OCI-M2 (cell line): ENCODE measurements at regions not wholly inside any gene's neighbourhood (a gene's known extent, or its start where the extent isn't known, plus 50 kb on each side); places are given as distances from the start of the nearest gene placed in this dataset.

ENCODE experiments used
- DNase-seq: peaks from one replicate; lab custom pipeline; 2025; ENCODE audit not compliant: unreplicated experiment; lab: John Stamatoyannopoulos, UW

DNA sequence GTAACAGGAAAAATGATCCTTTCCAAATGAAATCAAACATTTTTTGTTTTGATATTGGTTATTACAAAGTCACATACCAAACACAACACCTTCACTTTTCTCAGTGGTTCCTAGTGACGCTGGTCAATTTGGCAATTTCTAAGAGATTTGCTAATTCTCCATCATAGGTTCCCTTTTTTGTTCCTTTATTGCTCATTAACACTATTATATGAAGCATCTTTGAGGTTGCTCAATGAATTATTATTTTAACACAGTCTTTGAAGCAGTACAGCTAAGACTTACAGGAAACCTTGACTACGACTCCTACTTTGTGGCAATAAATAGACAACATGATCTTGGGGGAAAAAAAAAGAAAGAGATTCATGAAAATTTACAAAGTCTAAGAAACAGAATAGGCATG lies 152.2 kb upstream of the VRK2 start:
- no peak for DNase-seq

DNA sequence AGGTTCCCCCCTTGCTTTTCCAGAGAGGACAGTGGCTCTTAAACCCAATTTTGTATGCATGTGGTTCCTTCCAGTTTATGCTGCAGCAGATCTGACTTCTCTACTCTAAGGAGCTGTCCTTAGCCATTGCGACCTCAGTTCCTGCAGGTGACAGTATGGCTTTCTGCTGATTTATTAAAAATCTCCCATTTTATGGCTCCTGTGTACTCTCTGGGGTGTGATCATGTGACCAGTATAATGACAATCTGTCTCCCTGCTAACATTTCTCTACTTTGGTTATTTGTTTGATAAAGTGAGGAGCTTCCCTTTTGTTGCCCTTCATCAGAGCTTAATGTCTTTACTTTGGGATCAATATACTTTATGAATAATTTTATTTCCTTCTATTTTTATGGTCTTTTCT lies 148.7 kb upstream of the VRK2 start:
- DNase-seq = no peak

DNA sequence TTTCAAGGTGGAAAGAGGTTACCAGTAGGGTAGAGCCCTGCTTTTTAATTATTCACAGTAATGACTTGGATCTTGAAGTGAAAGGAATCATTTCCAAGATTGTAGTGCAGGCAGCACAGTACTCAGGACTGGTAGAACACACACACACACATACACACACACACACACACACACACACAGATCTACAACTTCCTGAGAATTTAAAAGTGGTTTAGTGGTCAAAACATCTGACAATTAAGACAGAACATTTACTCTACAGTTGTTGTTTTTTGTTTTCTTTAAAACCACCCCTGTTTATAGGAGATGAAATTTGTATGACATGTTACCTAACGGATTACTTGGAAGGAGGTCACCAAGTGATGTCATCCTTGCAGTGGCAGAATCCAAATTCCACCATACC lies 146.7 kb upstream of the VRK2 start:
- no peak for DNase-seq

DNA sequence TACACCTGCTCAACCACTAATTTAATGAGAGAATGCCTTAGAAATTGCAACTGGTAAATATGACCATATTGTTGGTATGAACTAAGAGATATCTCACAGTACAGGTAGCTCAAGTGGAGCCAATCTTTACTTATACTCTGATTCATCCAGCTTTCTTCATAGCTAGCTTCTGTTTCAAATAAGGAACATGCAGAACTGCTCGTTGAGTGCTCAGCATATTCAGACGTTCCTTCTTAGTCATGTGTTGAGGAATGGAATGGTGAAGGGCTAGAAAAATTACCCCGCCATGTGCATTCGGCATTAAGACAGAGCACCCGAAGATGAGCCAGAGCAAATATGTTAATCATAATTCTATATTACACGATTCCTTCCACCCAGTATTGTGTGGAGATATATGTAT lies 144.0 kb upstream of the VRK2 start:
- DNase-seq = no peak

DNA sequence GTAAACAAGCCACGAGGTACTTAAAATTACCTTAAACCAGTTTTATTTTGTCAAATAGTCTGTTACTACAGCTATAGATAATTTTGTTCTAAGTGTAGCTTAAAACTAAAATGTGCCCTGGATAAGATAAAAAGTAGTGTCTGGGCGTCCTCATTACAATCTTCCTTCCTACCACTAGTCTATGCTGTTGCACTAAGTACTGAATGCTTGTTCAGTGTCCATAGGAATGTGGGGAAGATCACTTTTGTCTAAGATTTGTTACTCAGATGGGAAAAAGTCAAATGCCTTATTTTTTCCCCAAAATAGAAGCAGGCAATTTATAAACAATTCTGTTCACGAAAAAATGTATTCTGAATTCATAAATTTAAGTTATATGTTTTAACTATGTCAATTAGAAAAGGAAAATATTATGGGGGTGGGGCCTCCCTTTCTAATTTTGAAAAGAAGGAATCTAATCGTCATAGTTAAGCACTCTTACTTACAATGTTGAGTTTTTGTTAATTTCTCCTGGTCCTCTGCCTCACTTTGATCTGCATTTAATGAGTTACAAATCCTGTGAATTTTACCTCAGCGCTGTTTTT lies 140.4 kb upstream of the VRK2 start:
- DNase-seq = peak; percentile 28

DNA sequence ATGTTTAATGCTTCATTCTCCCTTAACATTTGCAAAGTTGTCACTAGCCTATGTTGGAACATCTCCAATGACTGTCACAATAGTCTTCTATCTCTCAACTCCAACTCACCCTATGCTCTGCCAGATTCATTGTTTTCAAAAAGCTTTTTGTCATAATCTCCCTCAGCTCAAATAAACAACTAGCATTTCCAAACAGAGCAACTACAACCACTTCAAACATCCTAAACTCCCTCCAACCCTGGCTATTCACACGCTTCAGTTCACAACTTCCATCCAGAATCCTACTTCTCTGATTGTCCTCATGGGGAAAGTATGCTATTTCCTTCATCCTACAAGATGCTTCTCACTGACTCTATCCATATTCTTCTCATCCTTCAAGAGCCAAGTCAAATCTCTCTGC lies 139.2 kb upstream of the VRK2 start:
- no peak for DNase-seq

DNA sequence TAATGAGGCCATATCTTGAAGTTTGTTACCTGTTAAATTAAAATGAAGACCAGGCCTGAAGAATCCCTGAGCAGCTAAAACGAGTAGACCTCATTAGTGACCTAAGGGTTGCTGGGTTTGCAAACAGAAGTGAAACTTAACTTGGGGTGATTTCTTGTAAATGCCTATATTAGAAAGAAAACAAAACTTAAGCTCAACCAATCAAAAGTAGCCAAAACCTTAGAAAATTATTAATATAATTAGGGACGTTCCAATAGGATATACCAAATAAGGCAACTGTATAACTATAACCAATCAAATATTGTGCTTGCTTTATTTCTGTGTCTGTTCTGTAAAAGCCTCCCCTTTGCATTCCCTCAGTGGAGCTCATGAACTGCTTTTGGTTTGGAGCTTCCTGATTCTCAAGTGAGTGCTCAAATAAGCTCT lies 137.9 kb upstream of the VRK2 start:
- no peak for DNase-seq

DNA sequence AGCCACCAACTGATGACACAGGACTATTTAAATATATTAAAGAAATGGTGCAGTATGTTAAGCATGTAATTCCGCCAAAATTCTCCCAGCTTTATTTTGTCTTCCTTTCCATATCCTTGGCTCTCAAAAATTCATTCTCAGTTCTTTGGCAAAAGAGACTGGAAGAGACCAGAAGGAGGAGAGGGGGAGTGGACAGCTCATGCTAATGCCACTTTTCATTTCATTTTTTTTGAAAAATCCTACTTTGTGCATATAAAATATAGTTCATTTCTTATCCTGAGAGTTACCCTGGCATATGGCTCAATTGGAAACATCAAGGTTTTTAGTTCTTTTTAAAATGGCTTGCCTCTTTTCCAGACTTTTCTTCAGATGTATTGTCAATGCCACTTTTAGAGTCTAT lies 128.5 kb upstream of the VRK2 start:
- no peak for DNase-seq

DNA sequence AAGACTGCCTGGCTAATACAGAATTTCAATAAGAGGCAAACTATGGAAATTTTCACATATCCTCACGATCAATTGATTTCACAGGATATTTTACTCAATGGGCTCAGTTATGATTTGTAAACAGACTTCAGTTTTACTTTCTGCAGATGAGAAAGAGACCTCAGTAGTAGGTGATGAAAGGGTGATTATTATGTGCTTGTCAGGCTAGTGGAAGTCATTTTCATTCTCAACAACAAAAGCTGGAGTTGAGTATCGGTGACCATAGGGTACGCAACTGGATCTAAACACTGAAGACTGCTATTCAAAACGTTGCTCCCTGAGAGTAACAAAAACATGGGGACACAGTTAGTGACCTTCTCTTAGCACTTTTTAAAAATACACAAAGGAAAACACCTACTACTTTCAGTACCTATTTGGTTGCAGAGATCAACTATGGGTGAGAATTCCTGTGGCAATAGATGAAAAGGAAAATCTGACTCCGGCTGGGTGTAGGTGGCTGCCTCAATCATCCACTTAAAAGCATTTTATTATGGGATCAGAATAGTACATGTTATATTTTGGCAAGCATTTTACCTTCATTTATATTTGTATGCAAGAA lies 126.2 kb upstream of the VRK2 start:
- DNase-seq = no peak

DNA sequence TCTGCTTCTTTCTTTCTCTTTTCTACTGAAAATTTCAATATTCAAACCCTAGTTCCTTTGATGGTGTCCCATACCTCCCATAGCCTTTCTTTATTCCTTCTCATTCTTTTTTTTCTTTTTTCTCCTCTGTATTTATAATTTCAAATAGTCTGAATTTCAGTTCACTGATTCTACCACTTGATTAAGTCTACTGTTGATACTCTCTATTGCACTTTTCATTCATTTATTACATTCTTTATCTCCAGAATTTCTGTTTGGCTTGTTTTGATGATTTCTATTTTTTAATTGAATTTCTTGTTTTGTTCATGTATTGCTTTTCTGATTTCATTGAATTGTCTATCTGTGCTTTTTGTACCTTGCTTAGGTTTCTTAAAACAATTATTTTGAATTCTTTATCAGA lies 111.9 kb upstream of the VRK2 start:
- no peak for DNase-seq

DNA sequence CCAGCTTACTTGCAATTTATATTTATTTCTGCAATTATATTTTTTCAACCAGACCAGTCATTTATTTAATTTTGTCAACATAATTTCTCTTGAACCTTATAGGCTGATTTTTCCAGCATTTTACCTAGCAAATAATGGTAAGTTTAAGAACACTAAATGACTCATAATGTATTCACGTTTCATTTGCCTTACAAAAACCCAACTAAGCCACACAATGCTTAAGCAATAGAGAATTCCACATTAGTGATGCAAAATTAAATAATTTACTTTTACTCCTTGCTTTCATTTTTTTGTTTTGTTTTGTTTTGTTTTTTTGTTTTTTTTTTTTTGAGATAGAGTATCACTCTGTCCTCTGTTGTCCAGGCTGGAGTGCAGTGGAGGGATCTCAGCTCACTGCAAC lies 110.4 kb upstream of the VRK2 start:
- DNase-seq = no peak

DNA sequence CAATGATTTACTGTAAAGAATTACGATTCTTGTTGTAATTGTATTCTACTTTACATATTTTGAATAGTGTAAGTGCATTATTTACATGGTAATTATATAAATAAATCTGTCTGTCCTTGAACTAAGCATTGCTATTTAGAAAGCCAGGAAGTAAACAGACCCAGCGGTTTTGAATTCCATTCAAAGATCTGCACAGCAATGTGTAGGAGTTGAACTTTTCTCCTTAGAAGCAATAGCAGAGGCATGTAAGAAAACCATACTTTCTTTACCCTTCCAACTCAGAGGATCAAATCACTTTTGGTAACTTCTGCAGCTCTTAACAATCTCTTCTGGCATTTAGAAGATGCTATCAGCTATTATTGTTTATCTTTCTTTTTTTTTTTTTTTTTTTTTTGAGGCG lies 109.2 kb upstream of the VRK2 start:
- DNase-seq = no peak

DNA sequence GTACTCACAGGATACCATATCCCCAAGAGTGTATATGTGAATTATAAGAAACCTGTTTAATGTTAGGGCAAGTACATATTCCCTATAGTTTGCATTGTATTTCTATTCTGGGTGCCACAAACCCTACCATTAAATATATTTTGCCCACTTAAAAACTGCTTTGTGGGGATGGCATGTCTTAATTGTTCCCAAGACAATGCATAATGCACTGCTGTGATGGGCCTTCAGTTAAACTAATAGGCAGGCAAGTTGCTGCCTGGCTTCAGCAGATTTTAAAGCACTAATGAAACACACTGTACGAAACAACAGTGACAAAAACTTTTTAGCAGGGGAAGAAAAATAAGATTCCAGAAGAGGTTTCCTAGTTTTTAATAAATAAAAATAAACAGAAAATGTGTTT lies 104.8 kb upstream of the VRK2 start:
- DNase-seq = no peak

DNA sequence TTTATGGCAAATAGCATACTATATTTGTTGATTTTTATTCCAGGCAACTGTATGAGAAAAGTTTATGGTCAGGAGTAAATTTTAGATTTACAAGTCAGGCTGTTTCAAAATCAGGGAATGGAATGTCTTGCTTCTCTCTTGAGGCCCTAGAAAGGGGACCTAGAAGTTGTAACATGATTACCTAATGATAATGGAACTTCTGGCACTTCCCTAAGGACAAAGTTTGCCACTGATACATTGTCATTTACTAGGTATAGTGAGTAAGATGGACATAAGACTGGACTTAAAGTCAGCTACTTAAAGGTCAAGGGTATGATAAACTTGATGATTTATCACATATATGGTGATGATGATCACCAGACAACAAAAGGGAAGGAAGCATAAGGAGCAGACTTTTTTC lies 103.3 kb upstream of the VRK2 start:
- no peak for DNase-seq

DNA sequence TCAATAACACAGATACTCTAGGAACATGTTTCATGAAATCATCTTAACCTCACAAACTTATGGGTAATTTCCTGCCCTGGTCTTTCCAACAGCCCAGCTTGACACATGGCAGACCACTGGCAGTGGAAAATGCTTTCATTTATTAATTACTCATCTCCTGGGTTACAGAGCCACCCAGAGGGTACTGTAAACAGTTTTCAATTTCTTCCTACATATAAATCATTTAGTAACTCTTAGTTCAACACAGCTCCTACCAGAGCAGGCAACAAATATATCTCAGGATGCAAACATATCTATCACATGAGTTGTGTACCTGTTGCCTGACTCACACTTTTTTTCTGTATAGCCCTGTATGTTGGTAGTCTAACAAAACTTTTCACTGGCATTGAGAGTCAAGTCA lies 99.2 kb upstream of the VRK2 start:
- DNase-seq = no peak

DNA sequence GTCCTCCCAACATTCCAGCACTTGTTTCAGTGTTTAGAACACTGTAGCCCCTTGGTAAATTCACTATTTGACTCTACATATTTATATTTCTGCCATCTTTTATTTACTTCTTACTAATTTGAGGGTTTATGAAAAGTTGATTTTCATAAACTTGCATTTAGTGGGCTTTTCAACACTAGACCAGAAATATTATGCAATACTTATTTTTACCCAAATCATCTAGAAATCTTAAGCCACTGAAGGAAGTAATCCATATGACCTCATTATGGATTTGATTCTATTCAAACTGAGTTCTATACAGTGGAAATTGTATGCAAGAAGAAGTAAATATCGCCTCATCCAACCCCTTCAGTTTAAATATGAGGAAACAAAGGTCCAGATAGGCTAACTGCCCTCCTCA lies 92.6 kb upstream of the VRK2 start:
- no peak for DNase-seq

DNA sequence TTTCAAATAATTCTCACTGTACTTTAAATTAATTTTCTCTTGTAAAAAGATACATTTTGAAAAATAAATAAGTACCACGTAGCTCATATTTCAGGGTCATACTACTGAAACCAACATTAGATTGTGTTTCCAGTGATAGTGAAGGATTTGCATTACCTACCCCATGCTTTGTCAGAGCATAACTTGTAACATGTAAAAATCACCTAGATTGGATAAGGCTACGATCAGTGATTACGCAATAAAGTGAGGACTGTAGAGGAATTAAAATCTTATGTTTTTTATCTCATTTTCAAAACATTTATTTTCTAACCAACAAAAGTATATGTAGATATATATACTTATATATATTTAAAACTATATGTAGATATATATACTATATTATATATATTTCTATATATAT lies 89.4 kb upstream of the VRK2 start:
- no peak for DNase-seq

DNA sequence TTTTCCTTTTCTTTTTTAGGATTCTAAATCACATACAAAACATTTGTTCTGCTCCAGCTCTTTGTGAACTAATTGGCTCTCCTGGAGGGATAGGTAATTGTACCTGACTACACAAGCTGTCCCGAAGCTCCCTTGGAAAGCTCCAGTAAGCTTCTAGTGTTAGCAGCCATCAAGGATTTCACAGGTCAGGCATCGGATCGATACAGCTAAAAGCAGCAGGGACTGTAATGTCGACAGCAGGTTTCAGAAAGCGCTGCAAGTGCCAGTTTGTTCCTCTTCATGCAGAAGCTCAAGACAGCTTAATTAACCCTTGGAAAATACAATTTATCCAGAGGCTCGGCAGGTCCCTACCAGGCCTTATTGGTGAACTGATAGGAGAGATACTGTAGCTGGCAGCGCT lies 87.2 kb upstream of the VRK2 start:
- no peak for DNase-seq

DNA sequence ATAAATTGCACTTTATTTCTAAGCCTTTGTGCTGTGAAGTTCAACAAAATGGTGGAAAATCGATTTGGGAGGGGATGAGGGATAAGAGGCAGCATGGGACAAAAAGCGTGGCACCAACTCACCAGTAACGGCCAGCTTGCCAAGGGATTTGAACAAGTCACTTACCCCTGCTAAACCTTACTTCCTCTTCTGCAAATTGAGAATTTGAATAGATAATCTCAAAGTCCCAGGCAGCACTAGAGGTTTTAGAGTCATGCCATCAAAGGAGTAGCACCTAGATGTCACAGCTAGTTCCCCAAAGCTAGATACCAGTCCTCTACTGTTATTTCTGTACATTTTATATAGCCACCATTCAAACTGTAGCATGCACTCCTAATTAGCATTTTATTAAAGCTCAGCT lies 83.7 kb upstream of the VRK2 start:
- no peak for DNase-seq

DNA sequence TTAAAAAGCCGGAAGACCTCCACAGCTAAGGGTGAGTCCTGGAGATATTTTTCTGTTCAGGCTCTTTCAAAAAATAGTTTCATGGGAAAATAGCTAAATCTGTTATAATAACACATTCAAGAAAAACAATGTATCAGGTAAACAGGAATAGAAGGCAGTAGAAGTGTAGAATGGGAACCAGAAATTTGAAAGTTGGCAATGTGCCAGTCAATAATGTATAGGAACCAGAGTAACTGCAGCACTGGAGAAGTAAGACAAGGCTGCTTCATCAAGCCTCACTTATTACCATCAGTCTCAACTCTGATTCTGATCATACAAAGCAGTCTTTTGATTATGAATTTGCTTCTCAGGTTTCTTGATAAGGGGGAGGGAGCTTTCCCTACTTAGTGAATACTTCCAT lies 81.4 kb upstream of the VRK2 start:
- no peak for DNase-seq

DNA sequence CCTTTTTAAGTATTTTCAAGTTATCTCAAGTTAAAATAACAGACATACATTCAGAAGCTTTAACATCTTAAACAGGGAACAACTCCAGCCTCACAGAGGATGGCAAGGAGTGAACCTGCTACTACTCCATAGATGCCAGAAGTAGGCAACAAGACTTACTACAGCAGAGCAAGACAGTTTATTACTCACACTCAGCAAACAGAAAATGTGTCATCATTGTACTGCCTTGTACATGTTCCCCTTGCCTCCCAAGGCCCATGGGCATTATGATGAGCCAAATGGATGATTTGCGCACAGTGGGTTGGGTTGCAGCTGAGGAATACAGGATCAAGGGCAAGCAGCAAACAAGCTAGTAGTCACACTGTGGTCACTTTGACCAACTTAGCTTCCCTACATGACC lies 80.6 kb upstream of the VRK2 start:
- no peak for DNase-seq

DNA sequence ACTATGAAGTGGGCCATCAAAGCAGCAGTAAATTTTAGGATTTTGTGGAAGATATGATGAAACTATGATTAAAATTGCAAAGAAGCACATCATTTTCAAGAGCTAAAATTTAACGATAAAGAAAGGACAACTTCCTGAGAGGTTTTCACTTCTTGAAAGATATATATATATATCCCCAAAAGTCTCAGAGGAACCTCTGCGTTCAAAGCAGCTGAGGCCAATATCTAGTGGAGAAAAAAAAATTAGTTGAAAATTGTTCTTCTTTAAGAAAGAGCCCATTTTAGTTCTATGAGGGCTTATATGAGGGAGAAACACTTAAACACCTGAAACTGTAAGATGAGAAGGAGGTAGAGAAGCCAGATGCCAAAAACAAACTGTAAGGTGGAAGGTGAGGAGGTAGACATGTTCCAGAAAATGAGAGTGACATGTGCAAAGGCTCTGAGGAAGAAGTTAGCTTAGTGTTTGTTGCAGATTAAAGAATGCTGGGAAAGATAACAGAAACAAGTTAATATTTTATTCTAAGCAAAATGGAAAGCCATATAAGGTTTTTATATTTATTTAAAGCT lies 72.9 kb upstream of the VRK2 start:
- DNase-seq = no peak

DNA sequence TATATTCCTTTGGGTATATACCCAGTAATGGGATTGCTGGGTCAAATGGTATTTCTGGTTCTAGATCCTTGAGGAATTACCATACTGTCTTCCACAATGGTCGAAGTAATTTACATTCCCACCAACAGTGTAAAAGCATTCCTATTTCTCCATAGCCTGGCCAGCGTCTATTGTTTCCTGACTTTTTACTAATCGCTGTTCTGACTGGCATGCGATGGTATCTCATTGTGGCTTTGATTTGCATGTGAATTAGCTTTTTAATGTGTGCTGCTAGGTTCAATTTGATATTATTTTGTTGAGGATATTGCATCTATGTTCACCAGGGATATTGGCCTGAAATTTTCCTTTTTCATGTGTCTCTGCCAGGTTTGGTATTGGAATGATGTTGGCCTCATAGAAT lies 67.4 kb upstream of the VRK2 start:
- no peak for DNase-seq
